DMS 273 (cell line): ENCODE measurements at regions not wholly inside any gene's neighbourhood (a gene's known extent, or its start where the extent isn't known, plus 50 kb on each side); places are given as distances from the start of the nearest gene placed in this dataset.

Experiments used
- DNase-seq: peaks from one replicate; lab custom pipeline; 2025; ENCODE audit not compliant: unreplicated experiment; lab: John Stamatoyannopoulos, UW

DNA sequence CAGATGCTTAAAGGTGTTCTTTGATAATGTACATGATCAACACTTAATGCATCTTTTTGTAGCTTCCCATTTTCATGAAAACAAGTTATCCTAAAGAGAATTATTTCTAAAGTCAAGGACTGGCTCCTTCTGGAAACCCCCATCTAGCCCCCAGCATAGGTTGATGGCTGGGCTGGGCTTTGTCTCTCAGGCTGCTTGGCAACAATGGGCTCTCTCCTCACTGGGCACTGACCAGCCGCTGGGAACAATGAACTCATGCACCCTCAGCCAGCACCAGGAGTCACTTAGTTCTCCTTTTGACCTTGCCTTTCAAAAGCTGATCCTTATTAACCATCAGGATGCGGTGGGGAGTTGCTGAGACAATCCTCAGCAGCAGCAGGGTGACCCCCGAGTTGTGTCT, 293.0 kb upstream of the PLXNA2 start:
- DNase-seq: no peak

GRCh38 chr1:208538078-208538477, 293.9 kb upstream of the PLXNA2 start:
- DNase-seq: no peak

GRCh38 chr1:208538587-208538986, 294.4 kb upstream of the PLXNA2 start:
- no peak for DNase-seq

DNA sequence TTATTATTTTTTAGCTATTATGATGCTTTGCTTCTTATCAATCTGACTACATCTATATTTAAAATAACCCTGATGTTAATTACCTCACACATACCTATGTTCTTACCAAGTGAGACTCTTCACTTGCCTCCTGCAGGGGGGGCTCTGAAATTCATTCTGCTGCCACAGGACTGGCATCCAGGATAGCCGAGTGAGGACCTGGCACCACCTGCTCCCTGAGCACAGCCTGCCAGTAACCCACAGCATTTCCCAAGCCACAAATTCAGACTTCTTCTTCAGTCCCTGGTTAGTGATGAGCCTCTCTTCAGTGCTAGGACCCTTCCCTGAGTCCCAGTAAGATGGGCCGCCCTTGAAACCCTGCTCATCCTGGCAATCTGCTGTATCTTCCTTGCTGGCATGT, 296.5 kb upstream of the PLXNA2 start:
- peak; percentile 16 for DNase-seq

DNA sequence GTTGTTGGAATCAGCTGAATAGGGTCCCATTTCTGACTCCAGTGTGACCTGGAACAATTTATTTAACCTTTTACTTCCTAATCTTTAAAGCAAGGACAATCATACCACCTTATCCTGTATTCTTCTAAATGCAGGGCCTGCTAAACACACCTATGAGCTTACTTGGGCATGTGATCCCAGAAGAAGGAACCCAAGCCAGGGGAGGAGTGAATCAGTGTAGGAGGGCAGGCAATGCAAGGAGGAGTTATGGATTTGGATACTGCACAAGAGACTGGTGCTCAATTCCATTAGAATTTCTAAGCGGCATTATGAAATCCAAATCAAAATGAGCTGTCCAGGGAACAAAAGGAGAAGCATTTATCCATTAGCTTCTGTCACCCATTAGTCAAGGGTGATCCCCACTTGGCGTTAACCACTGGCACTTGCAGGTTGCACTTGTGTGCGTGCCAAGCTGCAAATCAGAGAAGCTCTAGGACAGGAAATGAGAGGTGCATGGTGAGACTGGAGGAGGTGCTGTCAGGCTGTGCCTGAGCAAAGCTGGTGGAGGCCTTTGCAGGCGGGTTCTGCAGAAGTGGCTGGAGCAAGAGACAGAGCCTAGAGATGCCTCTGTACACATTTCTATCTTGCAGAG, 297.2 kb upstream of the PLXNA2 start:
- DNase-seq: no peak

- no peak for DNase-seq
These were observed 298.1 kb upstream of the PLXNA2 start for GRCh38 chr1:208542309-208542708.

DNA sequence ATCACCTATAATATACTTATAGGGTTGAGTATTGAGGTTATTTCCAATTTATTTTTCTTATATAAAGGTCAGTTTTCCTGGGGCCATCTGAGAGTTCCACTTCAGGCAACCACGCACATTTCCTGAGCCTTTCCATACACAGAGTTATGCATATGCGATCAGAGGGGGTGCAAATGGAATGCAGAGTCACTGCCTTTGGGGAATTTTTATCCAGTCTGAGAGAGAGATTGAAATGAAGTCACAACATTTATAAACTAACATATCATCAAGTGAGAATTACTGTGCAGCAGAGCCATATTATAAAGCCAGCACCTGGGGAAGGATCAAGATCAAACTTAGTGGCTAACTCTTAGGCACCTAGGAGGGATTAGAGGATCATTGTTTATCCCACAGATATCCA, 299.9 kb upstream of the PLXNA2 start:
- DNase-seq: no peak

DNA sequence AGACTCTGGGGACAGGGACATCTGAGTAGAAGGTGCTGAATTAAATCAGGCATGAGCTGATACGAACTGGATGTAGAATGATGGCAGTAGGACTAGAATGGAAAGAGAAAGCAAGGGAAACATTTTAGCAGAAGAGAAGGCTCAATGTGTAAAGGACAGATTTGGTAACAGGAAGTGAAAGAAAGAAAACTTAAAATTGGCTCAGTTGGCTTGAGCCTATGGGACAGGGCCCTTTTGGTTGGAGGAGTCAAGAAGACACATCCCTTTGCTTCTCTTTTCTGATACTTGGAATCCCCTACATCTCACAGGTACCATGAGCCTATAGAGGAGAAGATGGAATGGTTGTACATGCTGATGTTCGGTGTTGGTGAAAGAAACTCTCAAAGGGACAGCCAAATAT, 300.6 kb upstream of the PLXNA2 start:
- DNase-seq: no peak

DNA sequence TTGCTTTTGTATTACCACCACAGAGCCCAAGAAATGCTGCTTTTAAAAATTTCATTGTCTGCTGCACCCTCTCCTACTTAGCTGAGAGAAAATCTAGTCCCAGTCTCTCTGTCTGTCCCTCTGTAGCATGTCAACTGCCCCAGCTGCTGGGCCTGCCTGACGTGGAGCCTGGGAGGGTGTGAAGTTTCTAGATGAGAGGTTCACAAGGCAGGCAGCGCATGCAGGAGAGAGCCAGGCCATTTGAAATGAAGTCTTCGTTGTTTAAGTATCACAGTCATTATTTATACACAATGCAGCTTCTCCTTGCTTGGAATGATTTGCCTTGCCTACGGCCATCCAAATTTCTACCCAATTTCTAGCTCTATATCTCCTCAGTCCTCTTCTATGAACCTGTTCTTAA, 306.8 kb upstream of the PLXNA2 start:
- no peak for DNase-seq

DNA sequence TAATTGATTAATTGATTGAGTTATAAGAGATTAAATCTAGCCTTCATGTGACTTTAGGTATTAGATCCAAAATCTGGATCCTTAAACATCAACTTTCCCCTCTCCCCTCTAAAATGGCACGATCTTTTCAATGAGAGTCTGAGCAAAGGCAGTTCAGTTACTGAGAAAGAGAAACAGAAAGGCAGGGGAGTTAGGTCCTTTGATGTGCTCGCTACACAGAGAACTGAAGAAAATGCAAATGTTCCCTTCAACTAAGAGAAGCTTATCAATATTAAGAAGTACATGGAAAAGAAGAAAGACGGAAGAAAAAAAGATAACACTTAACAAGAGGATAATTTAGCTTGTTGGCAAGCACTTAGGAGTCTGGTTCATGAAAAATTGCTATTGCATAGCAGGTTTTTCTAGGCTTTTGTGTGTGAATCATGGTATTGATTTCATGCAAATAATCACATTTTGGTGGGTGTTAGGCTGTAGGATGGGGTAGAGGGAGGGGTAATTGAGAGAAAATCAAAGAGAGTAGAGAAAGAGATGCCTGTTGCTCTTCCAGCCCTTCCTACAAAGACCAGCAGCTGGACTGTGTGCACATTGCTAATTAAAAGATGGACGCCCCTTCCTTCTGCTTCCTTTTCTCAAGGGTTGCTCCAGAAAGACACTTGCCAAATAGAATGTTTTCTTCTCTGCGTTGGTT, 307.6 kb upstream of the PLXNA2 start:
- no peak for DNase-seq

DNA sequence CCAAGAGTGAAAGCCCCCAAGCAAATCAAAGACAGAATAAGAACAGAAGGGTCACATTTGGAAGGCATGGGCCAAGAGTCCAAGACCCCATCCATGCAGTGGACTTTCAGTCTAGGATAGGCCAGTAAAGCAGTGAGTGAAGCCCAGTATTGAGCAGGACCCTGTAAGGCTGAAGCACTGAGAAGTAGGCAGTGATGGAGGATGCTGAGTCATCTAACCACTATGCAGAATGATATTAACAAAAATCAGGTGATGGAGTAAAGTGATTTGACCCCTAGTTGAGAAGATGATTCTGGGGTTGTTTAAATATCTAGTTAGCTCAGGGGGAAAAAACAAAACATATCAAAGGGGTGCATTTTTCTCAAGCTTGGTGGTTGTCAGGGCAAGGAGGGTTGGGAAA, 308.7 kb upstream of the PLXNA2 start:
- DNase-seq: no peak

DNA sequence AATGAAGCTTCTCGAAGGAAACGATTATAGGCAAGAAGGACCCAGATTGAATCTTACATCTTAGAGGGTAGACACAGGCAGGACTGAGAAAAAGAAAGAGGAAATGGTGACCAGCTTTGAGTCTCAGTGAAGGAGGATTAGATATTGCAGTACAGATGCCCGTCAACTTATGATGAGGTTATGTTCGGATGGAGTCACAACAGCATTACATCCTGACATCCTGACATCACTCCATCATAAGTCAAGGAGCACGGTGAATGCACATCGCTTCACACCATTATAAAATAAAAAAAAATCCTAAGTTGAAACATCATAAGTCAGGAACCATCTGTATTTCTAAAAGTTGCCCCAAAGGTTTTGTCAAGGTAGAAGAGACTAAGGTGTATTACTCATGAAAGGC, 312.3 kb upstream of the PLXNA2 start:
- no peak for DNase-seq

GRCh38 chr1:208557046-208557722, 313.0 kb upstream of the PLXNA2 start:
- DNase-seq: no peak

DNA sequence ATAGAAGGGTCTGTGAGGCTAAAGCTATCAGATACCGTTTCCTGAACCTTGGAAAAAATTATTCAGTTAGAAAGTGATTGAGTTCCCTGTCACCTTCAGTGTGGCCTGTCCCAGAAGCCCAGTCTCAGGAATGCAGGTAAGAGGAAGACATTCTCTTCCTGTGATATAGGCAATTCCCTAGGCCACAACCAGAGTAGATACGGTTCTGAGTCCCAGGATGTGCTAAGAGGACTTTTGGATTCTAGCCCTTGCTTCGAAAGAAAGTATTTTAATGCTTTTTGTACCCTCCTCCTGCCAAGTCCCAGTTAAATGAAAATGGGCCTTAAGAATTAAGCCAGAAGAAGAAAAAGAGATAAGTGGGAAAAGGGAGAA, 313.5 kb upstream of the PLXNA2 start:
- DNase-seq: no peak

GRCh38 chr1:208559597-208560329, 315.6 kb upstream of the PLXNA2 start:
- DNase-seq: no peak

DNA sequence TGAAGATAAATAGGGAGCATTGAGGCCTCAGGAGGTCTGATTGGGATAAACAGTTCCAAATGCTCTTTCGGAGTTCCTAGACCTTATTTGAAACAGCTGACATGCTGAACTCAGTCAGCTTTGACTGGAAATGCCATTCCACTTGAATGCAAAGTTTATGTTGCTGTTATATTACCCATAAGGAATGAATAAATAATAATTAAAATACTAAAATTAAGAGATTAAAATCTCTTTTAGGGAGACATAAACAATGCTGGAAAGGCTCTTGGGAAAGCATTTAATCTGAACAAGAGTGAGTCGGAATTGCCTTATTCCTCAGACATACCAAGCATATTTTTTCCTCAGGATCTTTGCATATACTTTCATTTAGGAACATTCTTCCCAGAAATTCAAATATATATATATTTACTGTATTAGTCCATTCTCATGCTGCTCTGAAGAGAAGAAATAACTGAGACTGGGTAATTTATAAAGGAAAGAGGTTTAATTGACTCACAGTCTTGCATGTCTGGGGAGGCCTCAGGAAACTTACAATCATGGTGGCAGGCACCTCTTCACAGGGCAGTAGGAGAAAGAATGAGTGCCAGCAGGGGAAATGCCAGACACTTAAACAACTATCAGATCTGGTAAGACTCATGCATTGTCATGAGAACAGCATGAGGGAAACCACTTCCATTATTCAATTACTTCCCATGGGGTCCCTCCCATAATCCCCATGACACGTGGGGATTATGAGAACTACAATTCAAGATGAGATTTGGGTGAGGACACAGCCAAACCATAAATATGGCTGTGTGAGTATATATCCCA, 318.2 kb upstream of the PLXNA2 start:
- no peak for DNase-seq

GRCh38 chr1:208564466-208564865, 320.3 kb upstream of the PLXNA2 start:
- DNase-seq: no peak

DNA sequence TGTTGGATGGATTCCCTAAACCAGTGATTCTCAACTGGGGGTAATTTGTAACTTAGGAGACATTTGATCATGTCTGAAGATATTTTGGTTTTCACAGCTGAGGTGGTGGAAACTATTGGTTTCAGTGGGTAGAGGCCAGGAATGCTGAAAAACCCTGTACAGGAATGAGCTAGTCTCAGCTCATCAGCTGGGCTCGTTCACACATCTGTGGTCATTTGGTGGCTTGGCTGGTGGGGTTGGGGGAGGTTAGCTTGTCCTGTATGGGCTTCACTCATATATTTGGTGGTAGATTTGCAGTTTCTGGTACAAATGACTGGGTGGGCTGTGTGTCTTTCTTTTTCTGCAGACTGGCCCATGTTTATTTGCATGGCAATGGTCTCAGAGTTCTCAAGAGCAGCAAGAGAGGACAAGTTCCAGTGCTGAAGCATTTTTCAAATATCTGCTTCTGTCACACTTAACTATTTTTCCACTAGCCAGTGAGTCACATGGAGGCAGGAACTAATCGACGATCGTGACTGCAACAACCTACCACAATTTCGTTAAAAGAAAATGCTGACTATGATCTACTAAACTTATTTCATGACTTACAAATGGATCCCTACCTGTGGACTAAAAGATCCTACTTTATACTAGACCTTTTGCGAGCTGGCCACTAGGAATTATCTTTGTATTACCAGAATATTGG, 321.7 kb upstream of the PLXNA2 start:
- no peak for DNase-seq

DNA sequence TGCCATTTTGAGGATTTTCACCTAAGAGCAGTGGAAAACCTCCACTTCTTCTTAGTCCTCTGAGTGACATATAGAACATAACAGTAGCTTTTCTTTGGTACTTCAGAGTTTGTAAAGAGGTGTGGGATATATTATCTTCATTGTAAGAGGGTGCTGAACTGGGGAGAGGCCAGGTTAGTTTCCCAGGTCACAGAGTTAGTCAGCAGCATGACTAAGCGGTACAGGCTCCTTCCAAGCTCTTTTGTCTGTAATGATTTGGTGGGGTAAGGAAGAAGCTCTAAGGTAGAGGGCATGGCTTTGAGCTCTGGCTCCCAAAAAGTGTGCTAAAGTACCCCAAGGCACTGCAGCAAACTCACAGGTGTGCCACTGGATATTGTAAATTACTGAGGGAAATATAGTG, 325.0 kb upstream of the PLXNA2 start:
- DNase-seq: no peak

DNA sequence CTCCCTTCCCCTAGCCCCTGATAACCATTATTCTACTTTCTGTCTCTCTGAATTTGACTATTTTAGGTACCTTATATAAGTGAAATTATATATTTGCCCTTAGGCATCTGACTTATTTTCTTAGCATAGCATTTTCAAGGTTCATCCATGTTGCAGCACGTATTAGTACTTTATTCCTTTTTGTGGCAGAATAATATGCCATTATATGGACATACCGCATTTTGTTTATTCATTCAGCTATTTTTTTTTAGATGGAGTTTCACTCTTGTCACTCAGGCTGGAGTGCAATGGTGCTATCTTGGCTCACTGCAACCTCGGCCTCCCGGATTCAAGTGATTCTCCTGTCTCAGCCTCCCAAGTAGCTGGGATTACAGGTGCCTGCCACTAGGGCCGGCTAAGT, 326.2 kb upstream of the PLXNA2 start:
- no peak for DNase-seq

DNA sequence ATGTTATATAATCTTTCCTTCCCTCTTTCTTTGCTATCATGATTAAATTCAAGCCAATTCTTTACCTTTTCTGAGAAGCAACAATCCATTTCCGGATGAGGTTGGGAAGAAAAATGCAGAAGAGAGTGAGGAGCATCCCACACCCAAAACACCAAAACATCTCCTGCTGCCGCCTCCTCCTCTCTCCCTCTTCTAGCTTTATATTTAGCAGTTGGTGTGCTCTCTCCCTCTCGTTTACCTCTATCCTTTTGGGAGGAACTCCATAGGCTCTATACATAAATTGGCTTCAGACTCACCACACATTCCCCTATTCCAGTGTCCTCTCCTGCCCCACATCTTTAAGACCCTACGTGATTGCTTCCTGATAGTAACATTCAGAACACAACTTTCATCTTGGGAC, 332.2 kb upstream of the PLXNA2 start:
- DNase-seq: no peak
